Astrocyte of the spinal cord (primary cell): ENCODE measurements at regions not wholly inside any gene's neighbourhood (a gene's known extent, or its start where the extent isn't known, plus 50 kb on each side); places are given as distances from the start of the nearest gene placed in this dataset.
"Not testable (repeated sequence)": the region's sequence is repeated elsewhere in the genome, so short reads cannot be mapped to it uniquely, and the experiment has no call there.

Experiments used
- DNase-seq: peaks from one replicate; pipeline ENCODE4 v3.0.0; 2011; ENCODE audit warnings: low read depth, low spot score
- H3K4me3 ChIP-seq: 2 replicates; pipeline ENCODE4 v1.5.1; 2011; ENCODE audit warnings: low read depth, mild to moderate bottlenecking, low read length, moderate library complexity
- in situ Hi-C: cut with HindIII; loops from 2 replicates; pipeline ENCODE4 v1.10.0; 2017; ENCODE audit warnings: low sequenced_read_pairs
- TF ChIP-seq, protein P1 (sequence below): IDR thresholded peaks from 2 replicates; pipeline ENCODE4 v1.5.1; 2012; ENCODE audit warnings: low read depth, mild to moderate bottlenecking, low read length, inconsistent platforms

DNA sequence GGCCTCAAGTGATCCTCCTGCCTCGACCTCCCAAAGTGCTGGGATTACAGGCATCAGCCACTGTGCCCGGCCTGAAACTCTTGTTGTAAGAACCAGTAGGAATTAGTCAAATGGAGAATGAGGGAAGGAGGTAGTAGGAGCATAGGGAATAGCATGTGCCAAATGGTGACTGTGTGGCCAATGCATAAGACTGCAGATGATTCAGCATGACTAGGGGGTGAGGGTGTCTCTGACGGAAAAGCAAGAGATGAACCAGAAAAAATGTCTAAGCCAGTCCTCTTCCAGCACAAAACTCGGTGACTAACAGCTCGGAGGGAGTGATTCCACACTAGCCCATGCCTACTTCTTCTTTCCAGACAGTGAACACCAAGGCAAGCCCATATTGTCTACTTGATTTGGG lies 58.2 kb upstream of the DUSP21 start:
- TF ChIP-seq, protein P1, sequence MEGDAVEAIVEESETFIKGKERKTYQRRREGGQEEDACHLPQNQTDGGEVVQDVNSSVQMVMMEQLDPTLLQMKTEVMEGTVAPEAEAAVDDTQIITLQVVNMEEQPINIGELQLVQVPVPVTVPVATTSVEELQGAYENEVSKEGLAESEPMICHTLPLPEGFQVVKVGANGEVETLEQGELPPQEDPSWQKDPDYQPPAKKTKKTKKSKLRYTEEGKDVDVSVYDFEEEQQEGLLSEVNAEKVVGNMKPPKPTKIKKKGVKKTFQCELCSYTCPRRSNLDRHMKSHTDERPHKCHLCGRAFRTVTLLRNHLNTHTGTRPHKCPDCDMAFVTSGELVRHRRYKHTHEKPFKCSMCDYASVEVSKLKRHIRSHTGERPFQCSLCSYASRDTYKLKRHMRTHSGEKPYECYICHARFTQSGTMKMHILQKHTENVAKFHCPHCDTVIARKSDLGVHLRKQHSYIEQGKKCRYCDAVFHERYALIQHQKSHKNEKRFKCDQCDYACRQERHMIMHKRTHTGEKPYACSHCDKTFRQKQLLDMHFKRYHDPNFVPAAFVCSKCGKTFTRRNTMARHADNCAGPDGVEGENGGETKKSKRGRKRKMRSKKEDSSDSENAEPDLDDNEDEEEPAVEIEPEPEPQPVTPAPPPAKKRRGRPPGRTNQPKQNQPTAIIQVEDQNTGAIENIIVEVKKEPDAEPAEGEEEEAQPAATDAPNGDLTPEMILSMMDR: no peak
- H3K4me3 ChIP-seq: no peak overlapping the region
- in situ Hi-C loops: no loop called here
- peak; percentile 70 for DNase-seq

DNA sequence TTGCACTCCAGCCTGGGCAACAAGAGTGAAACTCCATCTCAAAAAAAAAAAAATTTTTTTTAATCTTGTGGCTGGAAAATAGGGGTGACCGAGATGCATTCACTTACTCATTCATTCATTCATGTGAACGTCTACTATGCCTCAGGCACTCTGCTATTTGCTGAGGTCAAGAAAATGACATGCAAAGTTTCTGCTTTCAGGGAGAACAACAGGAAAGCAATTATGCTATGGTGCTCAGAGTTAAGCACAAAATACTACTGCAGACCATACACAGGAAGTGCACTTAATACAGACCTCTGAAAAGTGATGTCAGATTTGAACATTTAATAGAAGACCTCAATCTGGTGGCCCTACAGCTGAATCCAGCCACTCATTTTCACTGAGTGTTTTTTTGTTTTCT lies 59.6 kb upstream of the DUSP21 start:
- in situ Hi-C loops: no loop called here

DNA sequence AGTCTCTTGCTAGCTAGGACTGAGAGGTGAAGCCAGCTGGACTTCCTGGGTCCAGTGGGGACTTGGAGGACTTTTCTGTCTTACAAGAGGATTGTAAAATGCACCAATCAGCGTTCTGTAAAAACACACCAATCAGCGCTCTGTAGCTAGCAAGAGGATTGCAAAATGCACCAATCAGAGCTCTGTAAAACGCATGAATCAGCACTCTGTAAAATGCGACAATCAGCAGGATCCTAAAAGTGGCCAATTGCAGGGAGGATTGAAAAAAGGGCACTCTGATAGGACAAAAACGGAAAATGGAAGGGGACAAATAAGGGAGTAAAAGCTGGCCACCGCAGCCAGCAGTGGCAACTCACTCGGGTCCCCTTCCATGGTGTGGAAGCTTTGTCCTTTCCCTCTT lies 65.6 kb upstream of the DUSP21 start:
- no peak overlapping the region for H3K4me3 ChIP-seq
- TF ChIP-seq, protein P1: no peak
- in situ Hi-C loops: no loop called here
- DNase-seq: no peak

More for the DNA sequence above, 59.6 kb upstream of the DUSP21 start:
- TF ChIP-seq, protein P1: no peak
- no peak overlapping the region for H3K4me3 ChIP-seq
- DNase-seq: no peak

DNA sequence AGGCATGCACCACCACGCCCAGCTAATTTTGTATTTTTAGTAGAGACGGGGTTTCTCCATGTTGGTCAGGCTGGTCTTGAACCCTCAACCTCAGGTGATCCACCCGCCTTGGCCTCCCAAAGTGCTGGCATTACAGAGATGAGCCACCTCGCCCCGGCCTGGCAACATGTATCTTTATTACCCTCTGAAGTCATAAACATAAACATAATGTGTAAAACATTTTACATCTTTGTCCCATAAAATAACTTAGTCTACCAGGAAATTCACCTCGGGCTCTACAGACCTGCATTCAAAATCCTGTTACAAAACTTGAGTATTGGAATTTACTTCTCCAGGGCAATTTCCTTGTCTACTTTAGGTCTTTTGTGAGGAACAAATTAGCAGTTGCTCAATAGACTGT lies 68.1 kb upstream of the DUSP21 start:
- DNase-seq: no peak
- TF ChIP-seq, protein P1: no peak
- no peak overlapping the region for H3K4me3 ChIP-seq
- in situ Hi-C loops: no loop called here

DNA sequence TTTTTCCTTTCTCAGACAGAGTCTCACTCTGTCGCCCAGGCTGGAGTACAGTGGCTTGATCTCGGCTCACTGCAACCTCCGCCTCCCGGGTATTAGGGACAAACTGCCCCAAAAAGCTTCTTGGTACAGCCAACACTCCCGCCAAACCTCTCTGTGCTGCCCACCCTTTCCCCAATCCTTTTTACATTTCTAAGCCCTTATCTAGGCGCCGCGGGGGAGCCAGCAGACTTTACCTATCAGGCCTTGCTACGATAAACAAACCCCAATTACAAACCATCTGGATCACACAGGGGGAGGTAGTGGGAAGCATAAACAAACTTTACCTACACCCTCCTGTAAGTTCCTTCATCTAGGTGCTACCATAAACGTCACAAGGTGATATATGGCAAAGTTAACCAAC lies 69.8 kb upstream of the DUSP21 start:
- DNase-seq, in situ Hi-C loops: not testable (repeated sequence)

DNA sequence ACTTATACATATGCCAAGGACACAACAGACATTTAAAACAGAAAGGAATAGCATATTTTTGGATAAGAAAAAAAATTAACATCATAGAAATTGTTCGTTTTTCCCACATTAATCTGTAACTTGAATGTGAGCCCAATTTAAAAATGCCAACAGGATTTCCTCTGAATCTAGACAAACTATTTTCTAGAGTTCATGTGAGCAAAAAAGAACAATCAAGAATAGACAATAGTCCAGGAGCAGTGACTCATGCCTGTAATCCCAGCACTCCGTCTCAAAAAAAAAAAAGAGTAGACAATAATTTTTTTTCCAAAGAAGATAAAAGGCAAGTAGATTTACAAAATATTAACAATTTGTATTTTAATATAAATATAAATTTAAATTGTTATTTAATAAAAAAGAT lies 73.7 kb upstream of the DUSP21 start:
- TF ChIP-seq, protein P1: no peak
- no peak overlapping the region for H3K4me3 ChIP-seq
- in situ Hi-C loops: no loop called here
- no peak for DNase-seq

More for the DNA sequence above, 69.8 kb upstream of the DUSP21 start:
- H3K4me3 ChIP-seq: not testable (repeated sequence)

DNA sequence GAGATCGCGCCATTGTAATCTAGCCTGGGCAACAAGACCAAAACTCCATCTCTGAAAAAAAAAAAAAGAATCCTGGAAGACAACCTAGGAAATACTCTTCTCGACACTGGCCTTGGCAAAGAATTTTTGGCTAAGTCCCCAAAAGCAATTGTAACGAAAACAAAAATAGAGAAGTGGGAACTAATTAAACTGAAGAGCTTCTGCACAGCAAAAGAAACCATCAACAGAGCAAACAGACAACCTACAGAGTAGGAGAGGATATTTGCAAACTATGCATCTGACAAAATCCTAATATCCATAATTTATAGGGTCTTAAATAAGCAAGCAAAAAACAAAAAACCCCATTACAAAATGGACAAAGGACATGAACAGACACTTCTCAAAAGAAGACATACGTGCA lies 76.5 kb upstream of the DUSP21 start:
- no peak for DNase-seq
- H3K4me3 ChIP-seq: no peak overlapping the region
- in situ Hi-C loops: no loop called here
- TF ChIP-seq, protein P1: no peak
